Activated naive CD8-positive, alpha-beta T cell treated with anti-CD3 and anti-CD28 coated beads, Interleukin-2, amount 50 U/mL, for 24 hours (primary cell): ENCODE measurements at regions not wholly inside any gene's neighbourhood (a gene's known extent, or its start where the extent isn't known, plus 50 kb on each side); places are given as distances from the start of the nearest gene placed in this dataset.

Experiments
- ATAC-seq: fragments of 150-1000 bp; cut with Tn5 transposase; one replicate; pipeline ENCODE4 v1.10.0; 2021
- DNase-seq: peaks from one replicate; pipeline ENCODE4 v3.0.0; 2021
- H3K27ac Mint-ChIP-seq: one replicate; pipeline ENCODE4 v1.8.0; 2021; ENCODE audit warnings: mild to moderate bottlenecking, mixed read lengths
- H3K27me3 Mint-ChIP-seq: one replicate; pipeline ENCODE4 v1.8.0; 2021; ENCODE audit warnings: mixed read lengths
- H3K36me3 Mint-ChIP-seq: one replicate; pipeline ENCODE4 v1.8.0; 2021; ENCODE audit warnings: low read depth, mixed read lengths
- H3K4me1 Mint-ChIP-seq: one replicate; pipeline ENCODE4 v1.8.0; 2021; ENCODE audit warnings: mixed read lengths
- H3K4me3 Mint-ChIP-seq: one replicate; pipeline ENCODE4 v1.8.0; 2021; ENCODE audit warnings: mild to moderate bottlenecking, moderate library complexity, mixed read lengths
- H3K9me3 Mint-ChIP-seq: one replicate; pipeline ENCODE4 v1.8.0; 2021; ENCODE audit warnings: mixed read lengths

DNA sequence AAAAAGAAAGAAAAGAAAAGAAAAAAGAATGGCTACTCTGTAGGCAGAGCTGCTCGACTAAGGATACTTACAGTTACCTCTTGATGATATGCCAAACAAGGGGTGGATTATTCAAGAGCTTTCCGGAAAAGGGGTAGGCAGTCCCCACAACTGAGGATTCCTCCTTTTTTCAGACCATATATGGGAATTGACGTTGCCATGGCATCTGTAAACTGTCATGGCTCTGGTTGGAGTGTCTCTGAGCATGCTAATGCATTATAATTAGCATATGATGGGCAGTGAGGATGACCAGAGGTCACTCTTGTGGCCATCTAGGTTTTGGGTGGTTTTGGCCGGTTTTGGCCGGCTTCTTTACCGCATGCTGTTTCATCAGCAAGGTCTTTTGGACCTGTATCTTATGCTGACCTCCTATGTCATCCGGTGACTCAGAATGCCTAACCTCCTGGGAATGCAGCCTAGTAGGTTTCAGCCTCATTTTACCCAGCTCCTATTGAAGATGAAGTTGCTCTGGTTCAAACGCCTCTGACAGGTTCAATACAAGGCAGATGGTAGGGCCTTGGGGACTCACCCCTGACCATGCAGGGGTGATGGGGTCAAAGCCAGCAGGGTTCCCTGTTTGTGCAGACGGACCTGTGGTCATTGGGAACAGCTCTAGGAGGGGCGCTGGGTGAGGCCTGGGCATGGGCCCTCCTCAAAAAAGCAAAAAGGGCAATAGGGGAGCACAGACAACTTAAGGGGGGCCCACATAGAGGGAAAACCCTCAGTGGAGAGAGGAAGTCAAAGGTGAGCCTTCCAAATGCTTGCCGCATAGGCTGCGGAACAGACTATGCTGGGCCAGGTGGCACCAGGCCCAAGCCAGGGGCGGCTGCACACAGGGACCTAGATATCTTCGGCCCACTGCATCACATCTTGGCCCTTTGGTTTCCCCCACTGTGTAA, 251.2 kb upstream of the RAB6C start:
- Mint-ChIP-seq H3K4me1 (no peaks in the 10 kb centered on the region), H3K27me3 (peaks cover 3% of the 10 kb centered on the region), H3K4me3 (no peak overlapping the region), H3K27ac (no peak overlapping the region), H3K9me3 (no peaks in the 10 kb centered on the region), H3K36me3 (no peaks in the 10 kb centered on the region)
- DNase-seq (no peak), ATAC-seq (no peak)

DNA sequence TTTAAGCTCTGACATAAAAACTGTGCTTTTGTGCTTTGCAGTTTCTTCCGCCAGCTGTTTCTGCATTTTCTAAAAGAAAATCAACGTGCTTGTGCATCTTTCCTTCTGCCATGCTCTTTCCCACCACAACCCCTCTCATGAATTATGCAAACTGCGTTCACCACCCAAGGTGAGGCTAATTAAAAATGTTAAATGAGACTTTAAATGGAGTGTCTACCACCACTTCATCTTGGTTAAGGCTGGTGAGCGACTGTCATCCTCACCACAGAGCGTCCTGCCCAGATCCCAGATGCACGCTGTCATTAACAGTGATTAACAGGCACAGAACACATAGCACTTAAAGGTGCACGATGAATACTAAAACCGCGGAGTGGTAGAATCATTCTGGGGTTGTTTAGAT, 250.5 kb upstream of the RAB6C start:
- Mint-ChIP-seq H3K4me3 (no peak overlapping the region), H3K4me1 (no peaks in the 10 kb centered on the region), H3K27ac (no peak overlapping the region), H3K27me3 (peaks cover 3% of the 10 kb centered on the region), H3K36me3 (no peaks in the 10 kb centered on the region), H3K9me3 (no peaks in the 10 kb centered on the region)
- no peak for ATAC-seq
- no peak for DNase-seq

DNA sequence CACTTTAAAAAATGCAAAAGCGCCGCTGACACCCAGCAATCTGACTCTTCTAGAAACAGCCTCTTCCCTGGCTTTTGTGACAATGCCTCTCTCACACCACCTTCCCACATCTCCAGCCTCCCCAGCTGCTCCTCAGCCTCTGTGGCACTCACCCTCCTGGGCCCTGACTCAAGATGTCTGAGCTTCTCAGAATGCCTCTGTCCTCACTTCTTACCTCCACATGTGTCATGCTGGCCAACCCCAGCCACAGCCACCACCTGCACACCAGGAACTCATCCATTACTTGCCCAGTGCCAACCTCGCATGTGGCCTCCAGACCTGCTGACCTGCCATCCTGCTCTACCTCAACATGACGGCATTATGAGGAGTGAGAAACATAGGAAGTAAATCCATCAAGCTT, 249.8 kb upstream of the RAB6C start:
- Mint-ChIP-seq H3K27me3 (peaks cover 2% of the 10 kb centered on the region), H3K36me3 (no peaks in the 10 kb centered on the region), H3K27ac (no peak overlapping the region), H3K4me1 (no peaks in the 10 kb centered on the region), H3K9me3 (no peaks in the 10 kb centered on the region), H3K4me3 (no peak overlapping the region)
- no peak for ATAC-seq
- DNase-seq = no peak

DNA sequence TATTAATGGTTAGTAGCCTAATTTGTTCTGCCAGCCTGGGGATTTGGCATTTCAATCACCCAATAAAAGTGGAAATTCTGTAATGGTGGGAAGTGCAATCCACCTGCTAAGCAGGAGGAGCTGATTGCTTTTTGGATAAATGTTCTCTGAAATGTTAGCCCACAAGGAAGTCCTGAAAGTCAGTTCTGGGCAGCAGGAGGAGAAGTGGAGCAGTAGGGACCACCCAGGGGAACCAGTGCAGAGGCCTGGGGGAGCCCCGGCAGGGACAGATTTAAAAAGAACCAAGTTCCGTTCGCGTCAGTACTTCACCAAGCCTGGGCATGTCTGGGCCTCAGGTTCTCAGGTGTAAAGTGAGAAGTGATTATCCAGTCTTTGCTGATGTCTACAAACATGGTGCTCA, 248.5 kb upstream of the RAB6C start:
- H3K9me3 Mint-ChIP-seq = no peaks in the 10 kb centered on the region
- H3K27ac Mint-ChIP-seq = no peak overlapping the region
- DNase-seq (no peak), ATAC-seq (no peak)
- no peaks in the 10 kb centered on the region for H3K4me1 Mint-ChIP-seq
- no peaks in the 10 kb centered on the region for H3K27me3 Mint-ChIP-seq
- H3K36me3 Mint-ChIP-seq = no peaks in the 10 kb centered on the region
- no peak overlapping the region for H3K4me3 Mint-ChIP-seq

DNA sequence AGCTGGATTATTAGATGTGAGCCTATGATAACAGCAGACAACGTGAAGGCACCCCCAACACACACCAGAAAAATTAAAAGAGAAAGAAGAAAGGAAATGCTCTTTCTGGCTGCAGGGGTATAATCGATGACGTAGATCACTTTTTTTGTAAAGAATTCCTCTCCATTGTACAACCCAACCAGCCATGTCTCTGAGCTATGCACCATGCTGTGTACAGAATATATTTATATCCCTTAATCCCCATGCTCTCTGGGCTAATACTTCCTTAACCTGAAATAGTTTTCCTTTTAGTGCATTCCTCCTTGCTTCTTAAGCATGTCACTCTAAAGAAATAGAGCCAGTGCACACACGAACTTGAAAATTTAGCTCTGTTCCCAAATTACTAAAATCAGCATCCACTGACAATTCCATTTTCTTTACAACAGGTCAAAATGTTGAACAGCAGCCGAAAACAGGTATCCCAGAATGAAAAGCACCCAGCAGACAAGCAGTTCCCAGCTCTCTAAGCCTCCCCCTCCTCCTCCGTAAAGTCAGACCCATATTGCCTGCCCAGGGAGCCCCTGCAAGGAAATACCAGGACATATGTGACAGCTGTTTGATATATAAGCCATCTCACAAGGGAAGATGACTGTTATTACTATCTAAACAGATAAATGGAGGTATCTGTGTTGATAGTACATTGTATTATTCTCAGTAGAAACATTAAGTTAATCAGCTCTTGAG, 247.4 kb upstream of the RAB6C start:
- ATAC-seq (no peak), DNase-seq (no peak)
- H3K4me3 Mint-ChIP-seq = no peak overlapping the region
- no peaks in the 10 kb centered on the region for H3K9me3 Mint-ChIP-seq
- no peaks in the 10 kb centered on the region for H3K36me3 Mint-ChIP-seq
- no peak overlapping the region for H3K27ac Mint-ChIP-seq
- no peaks in the 10 kb centered on the region for H3K27me3 Mint-ChIP-seq
- no peaks in the 10 kb centered on the region for H3K4me1 Mint-ChIP-seq

DNA sequence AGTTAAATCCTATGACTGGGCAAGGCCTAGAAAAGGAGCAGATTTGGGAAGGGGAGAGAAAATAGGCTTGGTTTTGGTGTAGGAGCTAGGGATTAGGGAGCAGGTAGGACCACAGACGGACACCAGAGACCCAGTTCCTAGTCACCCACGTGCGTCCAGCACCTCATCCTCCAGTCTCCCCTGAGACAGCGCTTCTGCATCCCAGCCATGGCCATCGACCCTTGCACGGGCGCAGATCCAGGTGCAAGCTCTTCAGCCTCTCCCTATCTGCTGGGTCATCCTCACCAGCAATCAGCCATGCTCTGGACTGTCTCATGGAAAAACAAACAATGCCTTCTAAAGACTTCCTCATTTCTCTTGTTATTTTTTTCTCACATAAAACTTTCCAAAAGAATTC, 246.8 kb upstream of the RAB6C start:
- no peak for DNase-seq
- no peaks in the 10 kb centered on the region for H3K9me3 Mint-ChIP-seq
- no peaks in the 10 kb centered on the region for H3K4me1 Mint-ChIP-seq
- no peak overlapping the region for H3K27ac Mint-ChIP-seq
- H3K27me3 Mint-ChIP-seq = no peaks in the 10 kb centered on the region
- no peaks in the 10 kb centered on the region for H3K36me3 Mint-ChIP-seq
- no peak for ATAC-seq
- no peak overlapping the region for H3K4me3 Mint-ChIP-seq

DNA sequence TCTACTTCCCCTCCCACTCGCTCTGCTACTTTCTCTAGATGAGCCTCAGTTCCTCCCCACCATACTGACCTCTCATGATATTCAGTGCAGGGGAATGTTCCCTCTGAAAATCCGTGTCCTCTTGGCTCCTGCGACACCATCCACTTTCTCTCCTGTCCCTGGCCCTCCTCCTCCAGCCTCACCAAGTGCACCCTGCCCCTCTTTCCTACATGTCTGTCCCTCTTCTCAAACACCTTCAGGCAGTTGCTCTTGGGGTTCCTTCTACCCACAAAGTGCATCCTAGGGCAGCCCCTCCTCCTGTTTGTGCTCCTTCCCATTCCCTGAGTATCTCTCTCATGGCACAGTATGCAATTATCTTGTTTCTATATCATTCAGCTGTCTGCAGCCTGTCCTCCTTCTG, 246.4 kb upstream of the RAB6C start:
- H3K36me3 Mint-ChIP-seq = no peaks in the 10 kb centered on the region
- H3K27me3 Mint-ChIP-seq = no peaks in the 10 kb centered on the region
- no peak for ATAC-seq
- DNase-seq = no peak
- H3K9me3 Mint-ChIP-seq = no peaks in the 10 kb centered on the region
- H3K4me3 Mint-ChIP-seq = no peak overlapping the region
- H3K4me1 Mint-ChIP-seq = no peaks in the 10 kb centered on the region
- H3K27ac Mint-ChIP-seq = no peak overlapping the region

DNA sequence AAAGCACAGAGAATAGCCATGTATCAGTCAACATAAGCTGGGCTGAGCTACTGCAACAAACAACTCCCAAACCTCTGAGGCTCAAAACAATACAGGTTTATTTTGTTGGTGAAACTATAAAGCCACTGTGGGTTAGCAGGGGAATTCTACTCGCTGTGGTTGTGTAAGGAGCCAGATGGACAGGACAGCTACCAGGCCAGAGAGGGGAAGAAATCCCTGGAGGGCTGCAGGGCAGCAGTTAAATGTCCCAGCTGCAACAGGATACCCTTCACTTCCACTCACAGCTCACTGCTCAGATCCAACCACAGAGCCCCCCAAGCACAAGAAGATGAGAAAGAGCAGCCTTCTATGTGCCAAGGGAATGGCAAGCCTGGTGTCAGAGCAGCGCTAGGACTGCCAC, 245.9 kb upstream of the RAB6C start:
- no peaks in the 10 kb centered on the region for H3K9me3 Mint-ChIP-seq
- DNase-seq (no peak), ATAC-seq (no peak)
- H3K4me3 Mint-ChIP-seq = no peak overlapping the region
- H3K4me1 Mint-ChIP-seq = no peaks in the 10 kb centered on the region
- no peaks in the 10 kb centered on the region for H3K36me3 Mint-ChIP-seq
- no peak overlapping the region for H3K27ac Mint-ChIP-seq
- no peaks in the 10 kb centered on the region for H3K27me3 Mint-ChIP-seq

DNA sequence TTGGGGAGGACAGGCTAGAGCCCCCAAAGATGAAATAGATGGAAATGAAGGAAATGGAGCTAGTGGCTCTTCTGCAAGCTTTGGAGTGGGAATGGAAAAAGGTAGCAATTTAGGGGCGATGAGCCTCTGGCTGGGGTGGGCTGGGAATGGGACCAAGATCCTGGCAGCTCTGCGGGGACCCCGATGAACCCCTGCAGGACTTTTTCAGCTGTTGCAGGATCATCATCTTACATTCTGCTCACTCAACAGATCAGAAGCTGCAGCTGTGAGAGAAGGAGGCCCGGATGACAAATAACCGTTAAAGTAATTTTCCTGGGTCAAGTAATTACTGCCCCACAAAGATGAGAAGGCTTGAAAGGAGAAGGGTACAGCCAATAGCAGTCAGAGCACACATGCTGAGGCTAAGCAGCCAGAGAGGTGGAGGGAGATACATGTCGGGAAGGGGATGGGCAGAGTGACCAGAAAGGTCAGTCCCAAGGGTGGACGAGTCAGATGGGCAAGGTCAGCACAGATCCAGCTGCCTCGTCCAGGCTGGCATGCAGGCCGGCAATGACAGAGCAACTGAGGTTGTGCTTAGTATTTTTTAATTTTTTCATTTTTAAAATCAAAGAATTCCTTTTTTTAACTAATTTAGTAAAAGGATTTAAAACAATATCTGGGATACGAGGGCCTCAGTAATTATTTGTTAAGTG, 245.0 kb upstream of the RAB6C start:
- no peaks in the 10 kb centered on the region for H3K9me3 Mint-ChIP-seq
- no peaks in the 10 kb centered on the region for H3K36me3 Mint-ChIP-seq
- DNase-seq (no peak), ATAC-seq (no peak)
- no peaks in the 10 kb centered on the region for H3K27me3 Mint-ChIP-seq
- H3K4me1 Mint-ChIP-seq = no peaks in the 10 kb centered on the region
- H3K27ac Mint-ChIP-seq = no peak overlapping the region
- no peak overlapping the region for H3K4me3 Mint-ChIP-seq

DNA sequence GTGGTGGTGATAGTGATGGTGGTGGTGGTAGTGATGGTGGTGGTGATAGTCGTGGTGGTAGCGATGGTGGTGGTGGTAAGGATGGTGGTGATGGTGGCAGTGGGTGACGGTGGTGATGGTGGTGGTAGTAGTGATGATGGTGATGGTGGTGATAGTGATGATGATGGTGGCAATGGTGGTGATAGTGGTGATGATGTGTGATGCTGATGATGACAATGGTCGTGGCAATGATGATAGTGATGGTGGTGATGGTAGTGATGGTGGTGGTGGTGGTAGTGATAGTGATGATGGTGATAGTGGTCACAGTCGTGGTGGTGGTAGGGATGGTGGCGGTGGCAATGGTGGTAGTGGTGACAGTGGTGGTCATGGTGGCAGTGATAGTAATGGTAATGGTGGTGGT, 243.9 kb upstream of the RAB6C start:
- DNase-seq = no peak
- Mint-ChIP-seq H3K4me1 (no peaks in the 10 kb centered on the region), H3K36me3 (no peaks in the 10 kb centered on the region), H3K4me3 (no peak overlapping the region), H3K9me3 (no peaks in the 10 kb centered on the region), H3K27me3 (no peaks in the 10 kb centered on the region), H3K27ac (no peak overlapping the region)
- ATAC-seq = no peak

DNA sequence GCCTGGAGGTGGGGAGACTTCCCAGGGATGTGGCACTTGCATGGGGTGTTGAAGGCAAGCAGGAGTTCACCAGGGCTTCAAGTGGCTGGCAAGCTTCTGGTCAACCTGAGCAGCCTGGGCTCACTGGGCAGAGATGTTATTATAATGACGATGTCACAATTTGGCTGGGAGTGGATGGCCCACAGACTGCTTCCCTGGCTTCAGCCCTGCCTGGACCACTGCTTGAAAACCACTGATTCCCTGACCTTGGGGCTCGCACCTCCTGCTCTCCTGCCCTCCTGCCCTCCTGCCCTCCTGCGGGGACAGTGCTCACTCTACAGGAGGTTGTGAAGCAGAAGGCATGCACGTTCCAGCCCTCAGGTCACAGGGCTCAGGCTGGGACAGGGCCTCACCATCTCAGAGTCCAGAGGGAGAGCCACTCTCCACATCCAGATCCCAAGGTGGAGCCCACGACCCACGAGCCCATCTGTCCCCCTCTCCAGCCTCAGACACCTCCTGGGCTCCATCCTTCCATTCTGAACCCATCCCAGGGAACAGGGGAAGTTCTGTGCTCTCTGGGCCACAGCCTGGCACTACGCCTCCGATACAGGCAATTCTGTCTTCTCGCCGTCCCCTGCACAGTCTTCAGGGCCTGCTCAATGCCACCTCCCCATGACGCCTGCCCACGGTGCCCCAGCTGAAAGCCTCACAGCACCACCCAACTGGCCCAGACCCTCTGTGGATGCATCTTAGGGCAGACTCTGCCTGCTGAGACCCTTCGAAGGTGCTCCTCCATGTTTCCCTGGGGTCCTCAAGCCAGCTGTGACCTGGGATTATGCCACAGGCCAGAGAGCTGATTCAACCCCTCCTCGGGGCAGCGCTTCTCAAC, 241.6 kb upstream of the RAB6C start:
- H3K9me3 Mint-ChIP-seq = no peaks in the 10 kb centered on the region
- H3K27me3 Mint-ChIP-seq = no peaks in the 10 kb centered on the region
- no peak overlapping the region for H3K27ac Mint-ChIP-seq
- no peak overlapping the region for H3K4me3 Mint-ChIP-seq
- DNase-seq (no peak), ATAC-seq (no peak)
- no peaks in the 10 kb centered on the region for H3K4me1 Mint-ChIP-seq
- H3K36me3 Mint-ChIP-seq = no peaks in the 10 kb centered on the region

DNA sequence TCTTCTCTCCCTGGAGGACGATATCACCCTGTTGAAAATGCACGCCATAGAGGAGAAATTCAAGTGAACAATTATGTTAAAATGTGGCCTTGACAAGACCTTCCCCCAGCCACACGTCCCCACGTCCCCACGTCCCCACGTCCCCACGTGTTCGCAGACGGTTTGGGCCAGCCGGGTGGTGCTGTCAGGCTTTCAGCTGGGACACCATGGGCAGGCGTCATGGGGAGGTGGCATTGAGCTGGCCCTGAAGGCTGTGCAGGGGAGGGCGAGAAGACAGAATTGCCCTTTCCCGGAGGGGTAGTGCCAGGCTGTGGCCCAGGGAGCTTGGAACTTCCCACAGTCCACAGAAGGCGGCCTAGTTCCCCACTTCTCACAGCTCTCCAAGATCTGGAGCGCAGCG, 240.7 kb upstream of the RAB6C start:
- H3K4me3 Mint-ChIP-seq = no peak overlapping the region
- H3K27me3 Mint-ChIP-seq = no peaks in the 10 kb centered on the region
- H3K27ac Mint-ChIP-seq = no peak overlapping the region
- H3K9me3 Mint-ChIP-seq = no peaks in the 10 kb centered on the region
- DNase-seq = no peak
- no peaks in the 10 kb centered on the region for H3K36me3 Mint-ChIP-seq
- no peaks in the 10 kb centered on the region for H3K4me1 Mint-ChIP-seq
- ATAC-seq = no peak

DNA sequence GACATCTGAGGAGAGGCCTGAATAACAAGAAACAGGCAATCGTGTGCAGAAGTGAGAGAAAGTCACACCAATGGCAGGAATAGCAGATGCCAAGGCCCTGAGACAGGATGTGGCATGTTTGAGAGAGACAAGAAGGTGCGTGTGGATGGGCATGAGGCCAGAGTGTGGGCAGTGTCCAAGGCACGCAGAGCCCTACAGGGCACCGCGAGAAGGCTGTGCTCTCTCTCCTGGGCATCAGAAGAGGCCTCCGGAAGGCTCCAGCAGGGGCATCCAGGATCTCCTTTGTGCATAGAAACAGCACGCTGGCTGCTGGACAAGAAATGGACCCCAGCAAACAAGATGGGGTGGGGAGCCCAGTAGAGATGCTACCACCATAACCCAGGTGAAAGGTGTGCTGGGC, 239.0 kb upstream of the RAB6C start:
- no peak overlapping the region for H3K4me3 Mint-ChIP-seq
- DNase-seq (no peak), ATAC-seq (no peak)
- no peak overlapping the region for H3K27ac Mint-ChIP-seq
- peaks cover 2% of the 10 kb centered on the region for H3K27me3 Mint-ChIP-seq
- H3K4me1 Mint-ChIP-seq = no peaks in the 10 kb centered on the region
- no peaks in the 10 kb centered on the region for H3K36me3 Mint-ChIP-seq
- no peaks in the 10 kb centered on the region for H3K9me3 Mint-ChIP-seq

DNA sequence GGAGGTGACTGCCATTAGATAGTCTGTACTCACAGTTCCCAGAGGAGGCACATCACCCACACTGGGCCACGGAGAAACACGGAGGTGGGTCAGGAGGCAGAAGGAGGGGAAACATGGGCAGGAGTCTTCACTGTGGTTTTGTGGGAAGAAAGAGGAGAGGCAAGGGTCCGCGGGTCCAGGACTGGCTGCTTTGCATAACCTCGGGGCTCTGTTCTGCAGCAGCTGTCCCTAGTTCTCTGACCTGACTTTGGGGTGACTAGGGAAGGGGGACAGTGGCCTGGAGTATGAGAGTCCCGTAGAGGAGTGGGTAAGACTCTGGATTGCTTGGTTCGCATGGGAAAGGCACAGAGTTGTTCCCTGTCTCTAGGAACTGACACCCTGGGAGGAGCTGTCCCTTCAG, 238.3 kb upstream of the RAB6C start:
- Mint-ChIP-seq H3K27me3 (peaks cover 2% of the 10 kb centered on the region), H3K27ac (no peak overlapping the region), H3K4me1 (no peaks in the 10 kb centered on the region), H3K4me3 (no peak overlapping the region), H3K36me3 (no peaks in the 10 kb centered on the region), H3K9me3 (no peaks in the 10 kb centered on the region)
- DNase-seq = no peak
- ATAC-seq = no peak
